Transverse colon (tissue), 4 donors: ENCODE measurements at regions not wholly inside any gene's neighbourhood (a gene's known extent, or its start where the extent isn't known, plus 50 kb on each side); places are given as distances from the start of the nearest gene placed in this dataset.

ENCODE experiments used
- DNase-seq: peaks from one replicate; pipeline ENCODE4 v3.0.0-alpha.2; 2019
- H3K27ac ChIP-seq, 4 donors: fragments of 200-600 bp; sonication (generic); 2 replicates each; pipeline ENCODE4 v1.5.1; 2016 to 2018; ENCODE audit warnings: inconsistent platforms in 4 of 4
- H3K27me3 ChIP-seq: fragments of 200-600 bp; sonication (generic); 2 replicates; pipeline ENCODE4 v1.5.1; 2017; ENCODE audit warnings: inconsistent platforms
- H3K36me3 ChIP-seq, 4 donors: fragments of 200-600 bp; sonication (generic); 2 replicates each; pipeline ENCODE4 v1.5.1; 2017 to 2019; ENCODE audit warnings: inconsistent platforms in 4 of 4
- H3K4me1 ChIP-seq, 4 donors: fragments of 200-600 bp; sonication (generic); 2 replicates each; pipeline ENCODE4 v1.5.1; 2017 to 2020; ENCODE audit warnings: inconsistent platforms in 4 of 4
- H3K4me3 ChIP-seq, 4 donors: fragments of 200-600 bp; sonication (generic); 1 replicate in 1 of 4; 2 replicates in 3 of 4; pipeline versions ENCODE4 v1.5.1 to v1.6.1; 2017 to 2019; ENCODE audit warnings: inconsistent platforms in 4 of 4
- H3K9me3 ChIP-seq, 2 donors: fragments of 200-600 bp; sonication (generic); 2 replicates each; pipeline ENCODE4 v1.5.1; 2017 to 2019; ENCODE audit warnings: inconsistent platforms in 2 of 2
- EP300 ChIP-seq: sonication (generic); formaldehyde crosslinking; IDR thresholded peaks from one replicate; pipeline ENCODE4 v1.6.1; 2017; ENCODE audit warnings: antibody characterized with exemption, low read depth
- POLR2A ChIP-seq: fragments of 450-650 bp; IDR thresholded peaks from one replicate; pipeline ENCODE4 v1.6.1; 2016; ENCODE audit warnings: antibody characterized with exemption, mild to moderate bottlenecking, moderate library complexity
- POLR2AphosphoS5 ChIP-seq, 3 donors: sonication (generic); formaldehyde crosslinking; IDR thresholded peaks; one replicate each; pipeline ENCODE4 v1.6.1; 2016; ENCODE audit warnings: antibody characterized with exemption in 3 of 3
- WGBS, 2 donors: methylation state at CpG; one replicate each; pipeline ENCODE4 v1.1.5; 2018; ENCODE audit warnings: low coverage in 1 of 2; 5-methylcytosine and 5-hydroxymethylcytosine counted together
- in situ Hi-C, 4 donors: fragments of 200-750 bp; cut with MboI; loops; one replicate each; pipeline versions ENCODE4 v1.15.0 to v1.15.1; 2017; ENCODE audit warnings: low sequenced_read_pairs in 3 of 4, low pct_ligation_motif_present in 1 of 4, low pct_unique_long_range_greater_than_20kb in 1 of 4
- intact Hi-C: fragments of 100-400 bp; cut with DNase I; formaldehyde crosslinking; loops from one replicate; pipeline ENCODE4 v1.15.1; 2023; ENCODE audit warnings: low total_unique reads
- TF ChIP-seq, protein P1 (sequence below), 5 experiments: fragments of 200-600 bp in 3 of 5; fragments of 450-650 bp in 2 of 5; sonication (generic) in 3 of 5; IDR thresholded peaks; 1 replicate in 2 of 5; 2 replicates in 3 of 5; pipeline ENCODE4 v1.5.1; 2016 to 2017; ENCODE audit warnings: antibody characterized with exemption in 5 of 5, inconsistent platforms in 3 of 5, mild to moderate bottlenecking in 2 of 5, moderate library complexity in 1 of 5

GRCh38 chr4:136301749-136302495 is 1230.4 kb downstream of the PCDH18 start:
- H3K27me3 ChIP-seq: no peaks in the 10 kb centered on the region
- no peak for DNase-seq
- H3K4me3 ChIP-seq: no peak overlapping the region
- no peaks in the 10 kb centered on the region for H3K4me1 ChIP-seq
- no peaks in the 10 kb centered on the region for H3K9me3 ChIP-seq
- no peak overlapping the region for H3K27ac ChIP-seq
- intact Hi-C loops (no loop called here), in situ Hi-C loops (no loop called here)
- TF ChIP-seq, protein P1, sequence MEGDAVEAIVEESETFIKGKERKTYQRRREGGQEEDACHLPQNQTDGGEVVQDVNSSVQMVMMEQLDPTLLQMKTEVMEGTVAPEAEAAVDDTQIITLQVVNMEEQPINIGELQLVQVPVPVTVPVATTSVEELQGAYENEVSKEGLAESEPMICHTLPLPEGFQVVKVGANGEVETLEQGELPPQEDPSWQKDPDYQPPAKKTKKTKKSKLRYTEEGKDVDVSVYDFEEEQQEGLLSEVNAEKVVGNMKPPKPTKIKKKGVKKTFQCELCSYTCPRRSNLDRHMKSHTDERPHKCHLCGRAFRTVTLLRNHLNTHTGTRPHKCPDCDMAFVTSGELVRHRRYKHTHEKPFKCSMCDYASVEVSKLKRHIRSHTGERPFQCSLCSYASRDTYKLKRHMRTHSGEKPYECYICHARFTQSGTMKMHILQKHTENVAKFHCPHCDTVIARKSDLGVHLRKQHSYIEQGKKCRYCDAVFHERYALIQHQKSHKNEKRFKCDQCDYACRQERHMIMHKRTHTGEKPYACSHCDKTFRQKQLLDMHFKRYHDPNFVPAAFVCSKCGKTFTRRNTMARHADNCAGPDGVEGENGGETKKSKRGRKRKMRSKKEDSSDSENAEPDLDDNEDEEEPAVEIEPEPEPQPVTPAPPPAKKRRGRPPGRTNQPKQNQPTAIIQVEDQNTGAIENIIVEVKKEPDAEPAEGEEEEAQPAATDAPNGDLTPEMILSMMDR (IDR thresholded peaks at IDR 0.05): no peak
- TF ChIP-seq POLR2AphosphoS5 (IDR thresholded peaks at IDR 0.05) (no peak), POLR2A (no peak), EP300 (no peak)
- no peaks in the 10 kb centered on the region for H3K36me3 ChIP-seq

- H3K4me1 ChIP-seq: no peaks in the 10 kb centered on the region
- in situ Hi-C loops: no loop called here
- no peak overlapping the region for H3K4me3 ChIP-seq
- no peaks in the 10 kb centered on the region for H3K27me3 ChIP-seq
- TF ChIP-seq, protein P1 (IDR thresholded peaks at IDR 0.05): no peak
- TF ChIP-seq EP300: no peak
- TF ChIP-seq POLR2A: no peak
- no peak for TF ChIP-seq POLR2AphosphoS5 (IDR thresholded peaks at IDR 0.05)
- no peak overlapping the region for H3K27ac ChIP-seq
- 73% methylated on average over 2 of the region's 2 CpGs; no CpG with 5 or more reads in 1 of the 2 donors for WGBS, 2 donors
- H3K9me3 ChIP-seq: no peaks in the 10 kb centered on the region
- H3K36me3 ChIP-seq: no peaks in the 10 kb centered on the region
- intact Hi-C loops: no loop called here
- DNase-seq: no peak
These were observed 1248.3 kb downstream of the PCDH18 start for GRCh38 chr4:136283977-136284376.

DNA sequence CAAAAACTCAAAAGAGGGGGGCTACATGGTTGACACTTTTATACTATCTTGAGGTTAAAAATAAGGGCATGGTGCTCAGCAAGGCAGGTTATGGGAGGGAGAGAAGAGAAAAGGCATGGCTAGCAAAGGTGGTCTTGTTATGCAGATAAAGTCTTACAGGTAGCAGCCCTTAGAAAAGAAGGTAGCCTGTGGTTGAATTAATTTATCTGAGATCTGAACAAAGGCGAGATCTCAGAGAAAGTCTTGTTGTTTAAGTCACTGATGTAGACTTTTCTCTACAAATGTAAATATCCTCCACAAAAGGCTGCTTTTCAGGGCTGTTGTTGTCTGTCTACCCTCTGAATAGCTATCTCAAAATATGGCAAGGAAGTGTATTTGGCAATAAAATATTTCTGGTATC is 1250.4 kb downstream of the PCDH18 start:
- no peak overlapping the region for H3K27ac ChIP-seq
- TF ChIP-seq, protein P1 (IDR thresholded peaks at IDR 0.05): no peak
- no peak for TF ChIP-seq POLR2AphosphoS5 (IDR thresholded peaks at IDR 0.05)
- TF ChIP-seq EP300: no peak
- no peak for TF ChIP-seq POLR2A
- no peaks in the 10 kb centered on the region for H3K27me3 ChIP-seq
- no peaks in the 10 kb centered on the region for H3K36me3 ChIP-seq
- 50 to 56% methylated on average over 1 of the region's 1 CpG for WGBS, 2 donors
- in situ Hi-C loops: no loop called here
- H3K9me3 ChIP-seq: no peaks in the 10 kb centered on the region
- DNase-seq: no peak
- H3K4me1 ChIP-seq: no peaks in the 10 kb centered on the region
- intact Hi-C loops: no loop called here
- H3K4me3 ChIP-seq: no peak overlapping the region

- Histone ChIP-seq H3K27me3 (no peaks in the 10 kb centered on the region), H3K4me3 (no peak overlapping the region), H3K9me3 (no peaks in the 10 kb centered on the region), H3K36me3 (no peaks in the 10 kb centered on the region), H3K27ac (no peak overlapping the region), H3K4me1 (no peaks in the 10 kb centered on the region)
- intact Hi-C loops: no loop called here
- WGBS, 2 donors: 76% methylated on average over 6 of the region's 6 CpGs; no CpG with 5 or more reads in 1 of the 2 donors
- DNase-seq: no peak
- no peak for TF ChIP-seq POLR2A
- TF ChIP-seq, protein P1 (IDR thresholded peaks at IDR 0.05): no peak
- no peak for TF ChIP-seq EP300
- TF ChIP-seq POLR2AphosphoS5 (IDR thresholded peaks at IDR 0.05): no peak
- in situ Hi-C loops: no loop called here
These were observed 1251.0 kb downstream of the PCDH18 start for GRCh38 chr4:136281307-136281706.
